H9 (cell line): ENCODE measurements at regions not wholly inside any gene's neighbourhood (a gene's known extent, or its start where the extent isn't known, plus 50 kb on each side); places are given as distances from the start of the nearest gene placed in this dataset.

Experiments used
- DNase-seq: peaks from one replicate; pipeline ENCODE4 v3.0.0-alpha.2; 2017
- H2AFZ ChIP-seq: one replicate; pipeline ENCODE4 v1.6.1; 2013; ENCODE audit warnings: mild to moderate bottlenecking, low read length, control low read depth, moderate library complexity
- H2AK5ac ChIP-seq: 2 replicates; pipeline ENCODE4 v1.6.1; 2013; ENCODE audit warnings: low read length, control low read depth, mixed read lengths; ENCODE audit not compliant: insufficient read length
- H2BK120ac ChIP-seq: one replicate; pipeline ENCODE4 v1.6.1; 2013; ENCODE audit warnings: low read depth, mild to moderate bottlenecking, low read length, control low read depth, inconsistent platforms; ENCODE audit not compliant: poor library complexity, severe bottlenecking
- H2BK12ac ChIP-seq: 2 replicates; pipeline ENCODE4 v1.6.1; 2013; ENCODE audit warnings: low read length, control low read depth, mixed read lengths, low read depth; ENCODE audit not compliant: insufficient read length
- H2BK15ac ChIP-seq: 2 replicates; pipeline ENCODE4 v1.6.1; 2013; ENCODE audit warnings: low read depth, low read length, control low read depth
- H2BK20ac ChIP-seq: one replicate; pipeline ENCODE4 v1.6.1; 2013; ENCODE audit warnings: low read depth, mild to moderate bottlenecking, low read length, control low read depth, inconsistent platforms; ENCODE audit not compliant: poor library complexity, severe bottlenecking
- H2BK5ac ChIP-seq: 2 replicates; pipeline ENCODE4 v1.6.1; 2013; ENCODE audit warnings: low read length, control low read depth, mixed read lengths; ENCODE audit not compliant: insufficient read length
- H3K14ac ChIP-seq: 2 replicates; pipeline ENCODE4 v1.6.1; 2013; ENCODE audit warnings: low read length, control low read depth; ENCODE audit not compliant: insufficient read depth
- H3K18ac ChIP-seq: 2 replicates; pipeline ENCODE4 v1.6.1; 2013; ENCODE audit warnings: low read depth, mild to moderate bottlenecking, mixed read lengths, low read length, control low read depth; ENCODE audit not compliant: insufficient read length
- H3K23ac ChIP-seq: 2 replicates; pipeline ENCODE4 v1.6.1; 2013; ENCODE audit warnings: low read length, control low read depth, mixed read lengths, low read depth; ENCODE audit not compliant: insufficient read length
- H3K23me2 ChIP-seq: 2 replicates; pipeline ENCODE4 v1.6.1; 2013; ENCODE audit warnings: low read depth, mild to moderate bottlenecking, mixed read lengths, low read length, control low read depth; ENCODE audit not compliant: insufficient read length, poor library complexity, severe bottlenecking
- H3K27ac ChIP-seq: 2 replicates; pipeline ENCODE4 v1.5.1; 2013; ENCODE audit warnings: low read length, control low read depth, mixed read lengths, low read depth; ENCODE audit not compliant: insufficient read length
- H3K27me3 ChIP-seq: 2 replicates; pipeline ENCODE4 v1.6.1; 2013; ENCODE audit warnings: low read length, control low read depth, inconsistent platforms; ENCODE audit not compliant: insufficient read depth
- H3K4ac ChIP-seq: 2 replicates; pipeline ENCODE4 v1.6.1; 2013; ENCODE audit warnings: low read depth, mild to moderate bottlenecking, control low read depth, inconsistent platforms, low read length, moderate library complexity
- H3K4me1 ChIP-seq: 2 replicates; pipeline ENCODE4 v1.6.1; 2013; ENCODE audit warnings: low read length, control low read depth, inconsistent platforms; ENCODE audit not compliant: insufficient read depth
- H3K4me2 ChIP-seq: 2 replicates; pipeline ENCODE4 v1.6.1; 2013; ENCODE audit warnings: low read length, control low read depth, mixed read lengths; ENCODE audit not compliant: insufficient read length, insufficient read depth
- H3K56ac ChIP-seq: 2 replicates; pipeline ENCODE4 v1.6.1; 2013; ENCODE audit warnings: low read depth, mild to moderate bottlenecking, mixed read lengths, low read length, control low read depth; ENCODE audit not compliant: insufficient read length
- H3K79me1 ChIP-seq: 2 replicates; pipeline ENCODE4 v1.6.1; 2013; ENCODE audit warnings: low read depth, mild to moderate bottlenecking, moderate library complexity, low read length, control low read depth, inconsistent platforms; ENCODE audit not compliant: insufficient read depth, poor library complexity, severe bottlenecking
- H3K79me2 ChIP-seq: 2 replicates; pipeline ENCODE4 v1.6.1; 2013; ENCODE audit warnings: low read length, control low read depth, inconsistent platforms; ENCODE audit not compliant: insufficient read depth
- H3K9ac ChIP-seq: 2 replicates; pipeline ENCODE4 v1.6.1; 2013; ENCODE audit warnings: low read length, control low read depth, mixed read lengths; ENCODE audit not compliant: insufficient read length; ENCODE audit errors: extremely low read depth
- H3K9me3 ChIP-seq: one replicate; pipeline ENCODE4 v1.6.1; 2013; ENCODE audit warnings: low read depth, low read length, inconsistent platforms; ENCODE audit not compliant: control insufficient read depth
- H3T11ph ChIP-seq: one replicate; pipeline ENCODE4 v1.6.1; 2013; ENCODE audit warnings: mild to moderate bottlenecking, low read length, control low read depth, inconsistent platforms
- H4K20me1 ChIP-seq: one replicate; pipeline ENCODE4 v1.6.1; 2013; ENCODE audit not compliant: control insufficient read depth, insufficient read length, insufficient read depth
- H4K5ac ChIP-seq: 2 replicates; pipeline ENCODE4 v1.6.1; 2013; ENCODE audit warnings: low read depth, mild to moderate bottlenecking, mixed read lengths, low read length, control low read depth; ENCODE audit not compliant: insufficient read length
- H4K8ac ChIP-seq: replicated peaks from 2 replicates; pipeline ENCODE4 v1.6.1; 2013; ENCODE audit warnings: low read length, control low read depth, mixed read lengths, low read depth; ENCODE audit not compliant: insufficient read length
- H4K91ac ChIP-seq: 2 replicates; pipeline ENCODE4 v1.6.1; 2013; ENCODE audit warnings: low read depth, mild to moderate bottlenecking, moderate library complexity, mixed read lengths, low read length, control low read depth; ENCODE audit not compliant: insufficient read length
- H3K27ac Mint-ChIP-seq, 3 experiments: 2 replicates in 2 of 3; 3 replicates in 1 of 3; pipeline ENCODE4 v1.8.0; 2020 to 2021; ENCODE audit warnings: mixed read lengths in 3 of 3, mild to moderate bottlenecking in 1 of 3, moderate library complexity in 1 of 3
- H3K27me3 Mint-ChIP-seq: 2 replicates; pipeline ENCODE4 v1.8.0; 2021; ENCODE audit warnings: low read depth, mild to moderate bottlenecking, moderate library complexity, mixed read lengths
- H3K36me3 Mint-ChIP-seq, 3 experiments: 2 replicates in 2 of 3; 3 replicates in 1 of 3; pipeline ENCODE4 v1.8.0; 2020 to 2021; ENCODE audit warnings: low read depth in 3 of 3, mixed read lengths in 3 of 3; ENCODE audit not compliant: insufficient read depth in 1 of 3
- H3K4me1 Mint-ChIP-seq, 2 experiments: 2 replicates each; pipeline ENCODE4 v1.8.0; 2020; ENCODE audit warnings: mixed read lengths in 2 of 2
- H3K4me3 Mint-ChIP-seq, 2 experiments: 2 replicates in 1 of 2; 3 replicates in 1 of 2; pipeline ENCODE4 v1.8.0; 2020 to 2021; ENCODE audit warnings: mild to moderate bottlenecking in 2 of 2, mixed read lengths in 2 of 2, moderate library complexity in 1 of 2
- H3K9me3 Mint-ChIP-seq, 2 experiments: 2 replicates in 1 of 2; 3 replicates in 1 of 2; pipeline ENCODE4 v1.8.0; 2020; ENCODE audit warnings: mild to moderate bottlenecking in 2 of 2, mixed read lengths in 2 of 2, moderate library complexity in 1 of 2
- WGBS: extraction: QIAGEN DNeasy Blood & Tissue Kit; methylation state at CpG from one replicate; pipeline ENCODE4 v1.1.7; 2013; ENCODE audit warnings: missing lambda C conversion rate, low lambda C conversion rate, mixed read lengths; ENCODE audit not compliant: insufficient read length; ENCODE audit errors: extremely low coverage; 5-methylcytosine and 5-hydroxymethylcytosine counted together
- TF ChIP-seq, protein P1 (sequence below): fragments of 200-600 bp; sonication (generic); conservative IDR thresholded peaks from 3 replicates; pipeline ENCODE4 v1.8.0; 2021; ENCODE audit warnings: antibody characterized with exemption, mild to moderate bottlenecking

DNA sequence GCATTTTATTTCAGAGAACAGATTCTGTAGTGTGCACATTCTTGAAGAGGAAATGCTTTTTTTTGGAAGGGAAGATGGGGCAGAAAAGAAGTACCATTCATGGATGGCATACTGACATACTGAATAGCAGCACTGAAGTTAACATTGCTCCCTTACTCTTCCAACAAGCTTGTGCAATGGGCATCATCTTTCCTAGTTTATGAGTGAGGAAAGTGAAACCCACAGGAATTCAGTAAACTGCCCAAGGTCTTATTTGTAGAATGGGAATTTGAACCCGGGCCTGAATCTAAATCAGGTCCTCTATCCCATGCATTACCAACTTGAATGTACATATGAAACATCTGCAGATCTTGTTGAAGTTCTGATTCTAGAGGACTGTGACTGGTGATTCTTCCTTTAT is 215.7 kb upstream of the FGGY start:
- H2BK12ac ChIP-seq = no peak overlapping the region
- no peak overlapping the region for H2AK5ac ChIP-seq
- H3K27me3 Mint-ChIP-seq = no peaks in the 10 kb centered on the region; the same call in 1 of the 2 replicates
- no peak overlapping the region for H3K4me2 ChIP-seq
- no peaks in the 10 kb centered on the region for H3K79me2 ChIP-seq
- no peak overlapping the region for H3K23ac ChIP-seq
- peaks cover 62 to 66% of the 10 kb centered on the region in 2 experiments for H3K4me1 Mint-ChIP-seq
- peaks cover 4% of the 10 kb centered on the region for H3K23me2 ChIP-seq
- no peak for DNase-seq
- TF ChIP-seq, protein P1, sequence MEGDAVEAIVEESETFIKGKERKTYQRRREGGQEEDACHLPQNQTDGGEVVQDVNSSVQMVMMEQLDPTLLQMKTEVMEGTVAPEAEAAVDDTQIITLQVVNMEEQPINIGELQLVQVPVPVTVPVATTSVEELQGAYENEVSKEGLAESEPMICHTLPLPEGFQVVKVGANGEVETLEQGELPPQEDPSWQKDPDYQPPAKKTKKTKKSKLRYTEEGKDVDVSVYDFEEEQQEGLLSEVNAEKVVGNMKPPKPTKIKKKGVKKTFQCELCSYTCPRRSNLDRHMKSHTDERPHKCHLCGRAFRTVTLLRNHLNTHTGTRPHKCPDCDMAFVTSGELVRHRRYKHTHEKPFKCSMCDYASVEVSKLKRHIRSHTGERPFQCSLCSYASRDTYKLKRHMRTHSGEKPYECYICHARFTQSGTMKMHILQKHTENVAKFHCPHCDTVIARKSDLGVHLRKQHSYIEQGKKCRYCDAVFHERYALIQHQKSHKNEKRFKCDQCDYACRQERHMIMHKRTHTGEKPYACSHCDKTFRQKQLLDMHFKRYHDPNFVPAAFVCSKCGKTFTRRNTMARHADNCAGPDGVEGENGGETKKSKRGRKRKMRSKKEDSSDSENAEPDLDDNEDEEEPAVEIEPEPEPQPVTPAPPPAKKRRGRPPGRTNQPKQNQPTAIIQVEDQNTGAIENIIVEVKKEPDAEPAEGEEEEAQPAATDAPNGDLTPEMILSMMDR = no peak
- H3K4me3 Mint-ChIP-seq = no peak overlapping the region
- no peak overlapping the region for H3K18ac ChIP-seq
- WGBS = no CpG with 5 or more reads among the region's 1 CpG
- no peaks in the 10 kb centered on the region for H3K9me3 ChIP-seq
- H4K20me1 ChIP-seq = no peaks in the 10 kb centered on the region
- H4K5ac ChIP-seq = no peak overlapping the region
- H3K27ac Mint-ChIP-seq = no peak overlapping the region; a peak in 1 of 7 replicates
- no peaks in the 10 kb centered on the region for H3K79me1 ChIP-seq
- H4K91ac ChIP-seq = no peak overlapping the region
- H2BK120ac ChIP-seq = no peak overlapping the region
- H2AFZ ChIP-seq = no peak overlapping the region
- H3K27me3 ChIP-seq = no peaks in the 10 kb centered on the region
- H2BK20ac ChIP-seq = no peak overlapping the region
- H3K36me3 Mint-ChIP-seq = no peaks in the 10 kb centered on the region; a peak in 1 of 7 replicates
- no peak overlapping the region for H3K4ac ChIP-seq
- no peak overlapping the region for H3T11ph ChIP-seq
- no peak overlapping the region for H3K27ac ChIP-seq
- H3K9me3 Mint-ChIP-seq = no peaks in the 10 kb centered on the region
- H4K8ac ChIP-seq = no peak overlapping the region
- no peak overlapping the region for H3K9ac ChIP-seq
- peaks cover 27% of the 10 kb centered on the region; the same call in 1 of the 2 replicates for H3K4me1 ChIP-seq
- no peak overlapping the region for H3K14ac ChIP-seq
- H3K56ac ChIP-seq = no peak overlapping the region
- no peak overlapping the region for H2BK5ac ChIP-seq
- H2BK15ac ChIP-seq = no peak overlapping the region
